ENCODE measurements at regions not wholly inside any gene's neighbourhood (a gene's known extent, or its start where the extent isn't known, plus 50 kb on each side); places are given as distances from the start of the nearest gene placed in this dataset.
A peak's percentile ranks its signal among the peaks of the same experiment; 100 is the strongest.
"Not testable (repeated sequence)": the region's sequence is repeated elsewhere in the genome, so short reads cannot be mapped to it uniquely, and the experiment has no call there.

DNA sequence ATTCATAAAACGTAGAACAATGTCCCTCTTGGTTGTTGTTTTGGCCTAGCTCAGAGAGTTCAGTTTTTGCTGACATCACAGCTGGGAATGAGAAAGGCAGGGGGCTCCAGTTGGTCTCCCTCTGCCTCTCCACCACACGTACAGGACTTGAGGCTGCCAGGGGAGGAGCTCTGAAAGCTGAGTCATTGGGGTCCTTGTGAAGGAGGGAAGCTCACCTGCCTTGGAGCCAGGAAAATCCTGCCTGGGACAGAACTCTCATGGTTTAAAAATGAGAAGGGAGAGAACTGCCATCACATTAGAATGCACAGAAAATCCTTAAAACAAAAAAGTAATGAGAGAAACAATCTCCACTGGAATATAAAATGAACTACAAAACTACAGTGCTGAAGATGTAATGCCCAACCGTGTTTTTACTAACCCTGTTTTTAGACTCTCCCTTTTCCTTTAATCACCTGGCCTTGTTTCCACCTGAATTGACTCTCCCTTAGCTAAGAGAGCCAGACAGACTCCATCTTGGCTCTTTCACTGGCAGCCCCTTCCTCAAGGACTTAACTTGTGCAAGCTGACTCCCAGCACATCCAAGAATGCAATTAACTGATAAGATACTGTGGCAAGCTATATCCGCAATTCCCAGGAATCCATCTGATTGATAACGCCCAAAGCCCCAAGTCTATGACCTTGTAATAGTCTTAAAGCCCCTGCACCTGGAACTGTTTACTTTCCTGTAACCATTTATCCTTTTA, 58.6 kb upstream of the TARP start:
- Mint-ChIP-seq H3K4me1 (peaks cover 63% of the 10 kb centered on the region), H3K27ac (peak overlapping the region; percentile 94)

DNA sequence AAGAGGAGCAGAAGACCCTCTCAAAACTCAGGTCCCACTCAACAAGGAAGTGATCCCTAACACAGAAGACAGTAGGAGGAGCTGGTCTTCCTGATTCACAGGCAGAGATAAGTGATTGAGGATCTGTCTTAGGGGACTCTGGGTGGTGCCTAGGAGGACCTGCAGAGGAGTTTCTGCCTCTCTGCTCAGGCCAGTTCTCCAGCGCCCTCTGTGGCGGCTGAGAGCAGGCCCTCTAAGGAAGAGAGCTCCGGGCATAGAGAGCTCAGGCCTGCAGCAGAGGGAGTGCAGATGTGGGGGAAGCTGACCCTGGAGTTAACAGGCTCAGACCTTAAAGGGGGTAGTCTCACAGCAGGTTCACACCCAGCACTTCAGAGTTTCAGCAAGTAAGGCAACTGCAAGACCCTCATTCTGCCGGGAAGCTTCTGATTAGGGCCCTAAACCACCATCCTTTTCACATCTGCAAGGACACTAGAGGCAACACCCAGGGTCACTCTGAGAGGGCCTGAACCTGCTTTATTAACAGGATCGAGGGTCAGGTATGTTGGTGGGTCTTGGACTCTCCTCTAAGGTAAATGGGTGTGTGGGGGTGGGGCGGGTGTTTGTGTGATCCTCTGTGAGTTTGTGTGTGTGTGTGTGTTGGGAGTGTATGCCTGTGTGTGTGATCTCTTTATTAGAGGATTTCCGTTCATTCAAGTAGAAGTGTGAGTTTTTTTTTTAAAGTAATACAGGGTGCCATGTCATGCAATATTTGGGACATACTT, 57.6 kb upstream of the TARP start:
- Mint-ChIP-seq H3K27ac (peak overlapping the region; percentile 94), H3K4me1 (peaks cover 58% of the 10 kb centered on the region), H3K4me3 (peak overlapping the region; percentile 71), H3K36me3 (peaks cover 47% of the 10 kb centered on the region), H3K9me3 (no peaks in the 10 kb centered on the region)
- DNase-seq (ENCODE audit: low spot score in 2 of 2) (peak in 1 of 2 donors; percentile 63), ATAC-seq (peak; percentile 79)

More for the DNA sequence above, 58.6 kb upstream of the TARP start:
- not testable (repeated sequence) for H3K9me3 Mint-ChIP-seq; DNase-seq (ENCODE audit: low spot score in 2 of 2); ATAC-seq
- Mint-ChIP-seq H3K36me3 (peaks cover 57% of the 10 kb centered on the region), H3K4me3 (peak overlapping the region; percentile 71)

- H3K4me3 Mint-ChIP-seq, result peak overlapping the region; percentile 71
- ATAC-seq, result peak; percentile 75
- peaks cover 37% of the 10 kb centered on the region for H3K36me3 Mint-ChIP-seq
- H3K27ac Mint-ChIP-seq, result peak overlapping the region; percentile 94
- no peak for DNase-seq (ENCODE audit: low spot score in 2 of 2)
- H3K4me1 Mint-ChIP-seq, result peaks cover 48% of the 10 kb centered on the region
- no peaks in the 10 kb centered on the region for H3K9me3 Mint-ChIP-seq
Observed at GRCh38 chr7:38330039-38330438, 56.6 kb upstream of the TARP start.

DNA sequence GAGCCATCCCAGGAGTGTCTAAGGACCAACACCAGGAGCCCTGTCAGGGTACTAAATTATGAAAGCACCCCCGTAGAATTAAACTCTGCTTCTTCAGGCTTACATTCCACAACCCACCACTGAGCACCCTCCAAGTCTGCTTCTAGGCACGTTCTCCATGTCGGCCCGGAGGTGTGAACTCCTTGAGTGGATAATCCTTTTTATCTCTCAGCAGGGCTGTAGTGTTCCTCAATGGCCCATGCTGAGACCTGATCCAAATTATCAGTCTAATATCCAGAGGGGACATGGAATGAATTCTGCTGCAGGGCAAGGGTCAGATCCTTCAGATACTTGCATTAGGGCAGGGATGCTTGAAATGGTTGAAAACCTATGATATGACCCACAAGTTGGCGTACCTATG, 55.9 kb upstream of the TARP start:
- Mint-ChIP-seq H3K4me3 (no peak overlapping the region), H3K9me3 (no peaks in the 10 kb centered on the region), H3K4me1 (peaks cover 43% of the 10 kb centered on the region), H3K27ac (peak overlapping the region; percentile 94), H3K36me3 (peaks cover 32% of the 10 kb centered on the region)
- ATAC-seq, result no peak
- DNase-seq (ENCODE audit: low spot score in 2 of 2), result no peak

DNA sequence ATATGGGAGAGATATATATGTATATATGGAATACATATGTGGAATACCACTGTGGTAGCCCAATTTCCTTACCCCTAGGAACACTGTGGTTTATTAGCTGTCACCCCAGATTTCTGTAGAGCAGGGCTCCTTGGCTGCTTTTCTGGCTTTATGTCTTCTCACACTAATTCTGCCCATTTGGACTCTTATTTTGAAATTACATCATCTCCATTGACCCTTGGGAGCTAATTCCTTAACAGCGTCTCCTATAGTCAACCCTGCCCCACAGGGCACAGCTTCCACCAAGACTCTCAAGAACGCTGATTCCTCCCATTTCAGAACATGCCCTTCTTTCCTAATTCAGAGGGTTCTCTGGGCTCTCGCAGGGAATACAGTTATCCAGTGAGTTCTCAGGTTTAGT, 55.4 kb upstream of the TARP start:
- H3K4me1 Mint-ChIP-seq, result peaks cover 38% of the 10 kb centered on the region
- H3K4me3 Mint-ChIP-seq, result no peak overlapping the region
- H3K27ac Mint-ChIP-seq, result no peak overlapping the region
- ATAC-seq (no peak), DNase-seq (ENCODE audit: low spot score in 2 of 2) (no peak)
- peaks cover 32% of the 10 kb centered on the region for H3K36me3 Mint-ChIP-seq
- no peaks in the 10 kb centered on the region for H3K9me3 Mint-ChIP-seq

DNA sequence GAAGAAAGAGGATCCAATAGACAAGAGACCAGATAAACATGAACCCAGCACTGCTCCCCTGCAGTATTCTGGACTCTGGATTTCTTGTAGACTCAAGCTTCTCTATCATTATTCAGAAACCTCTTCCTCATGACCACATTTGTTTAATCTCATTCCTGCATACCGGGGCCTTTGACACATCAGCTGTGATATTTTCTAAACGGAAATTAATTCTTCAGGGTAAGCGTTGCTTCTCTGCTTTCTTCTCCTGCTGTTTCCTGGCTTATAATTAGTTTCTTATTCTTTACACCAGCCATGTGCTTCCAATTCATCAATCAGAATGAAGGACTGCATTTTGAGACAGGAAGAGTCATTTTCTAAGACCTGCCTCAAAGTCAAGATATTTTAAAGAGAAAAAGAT, 54.2 kb upstream of the TARP start:
- Mint-ChIP-seq H3K27ac (peak overlapping the region; percentile 23), H3K36me3 (peaks cover 27% of the 10 kb centered on the region), H3K9me3 (no peaks in the 10 kb centered on the region), H3K4me3 (peak overlapping the region; percentile 42), H3K4me1 (peaks cover 49% of the 10 kb centered on the region)
- DNase-seq (ENCODE audit: low spot score in 2 of 2) (no peak), ATAC-seq (no peak)
